AG09319 (cell line): ENCODE measurements at regions not wholly inside any gene's neighbourhood (a gene's known extent, or its start where the extent isn't known, plus 50 kb on each side); places are given as distances from the start of the nearest gene placed in this dataset.

Experiments
- DNase-seq: peaks from one replicate; pipeline ENCODE4 v3.0.0-alpha.2; 2010; ENCODE audit warnings: low read depth; ENCODE audit errors: extremely low read depth
- TF ChIP-seq, protein P1 (sequence below): IDR thresholded peaks from 2 replicates; pipeline ENCODE4 v1.5.1; 2011; ENCODE audit warnings: low read depth, mild to moderate bottlenecking, inconsistent platforms, low read length, moderate library complexity

DNA sequence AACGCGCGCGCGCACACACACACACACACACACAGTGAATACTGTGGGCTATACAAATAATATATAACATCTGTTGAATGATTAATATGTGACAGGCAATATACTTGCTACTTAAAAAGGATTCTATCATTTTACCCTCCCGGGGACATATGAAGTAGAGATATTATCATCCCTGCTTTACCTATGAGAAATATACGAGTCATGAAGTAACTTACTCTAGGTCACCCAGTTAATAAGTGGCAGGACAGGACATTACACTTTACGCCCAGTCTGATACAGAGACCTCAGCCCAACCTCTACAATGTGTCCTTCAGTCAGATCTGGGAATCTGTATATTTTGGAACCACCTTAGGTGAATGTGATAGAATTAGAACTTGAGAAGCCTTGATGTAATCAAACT is 55.4 kb downstream of the CCDC54 start:
- no peak for DNase-seq
- TF ChIP-seq, protein P1, sequence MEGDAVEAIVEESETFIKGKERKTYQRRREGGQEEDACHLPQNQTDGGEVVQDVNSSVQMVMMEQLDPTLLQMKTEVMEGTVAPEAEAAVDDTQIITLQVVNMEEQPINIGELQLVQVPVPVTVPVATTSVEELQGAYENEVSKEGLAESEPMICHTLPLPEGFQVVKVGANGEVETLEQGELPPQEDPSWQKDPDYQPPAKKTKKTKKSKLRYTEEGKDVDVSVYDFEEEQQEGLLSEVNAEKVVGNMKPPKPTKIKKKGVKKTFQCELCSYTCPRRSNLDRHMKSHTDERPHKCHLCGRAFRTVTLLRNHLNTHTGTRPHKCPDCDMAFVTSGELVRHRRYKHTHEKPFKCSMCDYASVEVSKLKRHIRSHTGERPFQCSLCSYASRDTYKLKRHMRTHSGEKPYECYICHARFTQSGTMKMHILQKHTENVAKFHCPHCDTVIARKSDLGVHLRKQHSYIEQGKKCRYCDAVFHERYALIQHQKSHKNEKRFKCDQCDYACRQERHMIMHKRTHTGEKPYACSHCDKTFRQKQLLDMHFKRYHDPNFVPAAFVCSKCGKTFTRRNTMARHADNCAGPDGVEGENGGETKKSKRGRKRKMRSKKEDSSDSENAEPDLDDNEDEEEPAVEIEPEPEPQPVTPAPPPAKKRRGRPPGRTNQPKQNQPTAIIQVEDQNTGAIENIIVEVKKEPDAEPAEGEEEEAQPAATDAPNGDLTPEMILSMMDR, result no peak

DNA sequence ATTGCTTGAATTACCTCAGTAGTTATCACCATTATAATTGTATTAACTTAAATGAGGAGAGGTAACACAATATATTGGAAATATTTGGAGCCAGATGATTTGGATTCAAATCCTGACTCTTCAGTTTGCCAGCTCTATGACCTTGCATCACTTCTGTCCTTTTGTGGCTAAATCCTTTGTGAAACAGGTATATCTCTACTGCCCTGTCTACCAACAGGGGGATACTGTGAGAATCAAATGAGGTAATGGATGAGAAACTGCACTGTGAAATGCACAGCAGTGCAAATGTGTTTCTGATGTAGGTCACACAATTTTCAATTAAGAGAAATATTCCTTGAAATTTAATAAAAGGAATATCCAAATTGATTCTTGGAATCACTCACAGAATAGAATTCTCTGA is 58.8 kb downstream of the CCDC54 start:
- TF ChIP-seq, protein P1, result no peak
- DNase-seq, result no peak

- TF ChIP-seq, protein P1, result no peak
- DNase-seq, result no peak
Measured at GRCh38 chr3:107438671-107439070, 61.4 kb downstream of the CCDC54 start.

DNA sequence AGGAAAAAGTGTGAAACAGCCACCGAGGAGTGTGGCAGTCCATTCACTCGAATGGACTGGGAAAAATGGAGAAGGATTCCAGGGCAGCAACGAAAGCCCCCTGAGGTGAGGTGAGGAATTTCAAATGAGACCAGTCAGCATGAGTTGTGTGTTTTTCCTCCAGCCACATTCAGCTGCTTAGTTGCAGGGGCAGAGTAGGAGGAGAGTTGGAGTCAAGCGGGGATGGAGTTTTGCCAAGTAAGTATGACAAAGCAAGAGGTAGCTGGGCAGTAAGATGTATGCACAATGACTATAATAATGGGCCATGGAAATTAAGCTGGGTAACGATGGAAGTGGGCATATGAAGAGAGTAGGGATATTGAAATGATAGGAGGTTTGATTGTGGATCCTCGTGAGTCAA is 64.4 kb downstream of the CCDC54 start:
- no peak for DNase-seq
- TF ChIP-seq, protein P1, result no peak

DNA sequence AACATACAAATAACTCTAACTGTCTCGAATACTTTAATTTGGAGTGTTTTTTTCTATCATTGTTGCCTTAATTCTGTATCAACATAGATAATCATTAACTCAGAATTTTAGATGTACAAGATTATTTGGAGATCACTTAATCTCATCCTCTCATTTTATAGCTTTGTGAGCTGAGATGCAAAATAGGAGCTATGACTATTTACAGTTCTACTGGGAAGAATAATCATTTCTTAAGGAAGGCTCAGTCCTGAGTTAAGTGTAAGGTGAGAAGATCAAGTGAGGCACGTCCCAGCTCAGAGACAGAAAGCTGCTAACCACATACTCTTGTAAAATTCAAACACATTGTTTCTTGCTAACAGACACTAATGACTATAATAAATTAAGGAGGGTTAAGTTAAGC is 66.2 kb downstream of the CCDC54 start:
- TF ChIP-seq, protein P1, result no peak
- DNase-seq, result no peak

DNA sequence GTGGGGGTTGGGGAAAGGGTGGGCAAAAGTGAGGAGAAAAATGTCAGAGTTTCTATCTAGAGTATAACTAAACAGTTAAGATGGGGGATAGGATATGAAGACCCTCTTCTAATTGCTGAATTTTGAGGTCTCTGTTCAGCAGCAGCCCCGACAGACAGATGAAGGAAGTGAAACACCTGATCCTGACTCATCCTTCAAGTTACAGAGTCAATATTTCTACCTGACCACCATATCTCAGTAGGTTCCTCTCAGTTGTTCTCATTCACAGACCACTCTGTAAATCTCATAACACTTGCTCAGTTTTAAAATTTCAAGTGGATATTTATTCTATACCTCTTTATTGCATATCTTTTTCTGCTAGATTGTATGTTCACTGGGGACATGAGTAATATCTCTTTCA is 69.5 kb downstream of the CCDC54 start:
- DNase-seq, result no peak
- TF ChIP-seq, protein P1, result no peak

DNA sequence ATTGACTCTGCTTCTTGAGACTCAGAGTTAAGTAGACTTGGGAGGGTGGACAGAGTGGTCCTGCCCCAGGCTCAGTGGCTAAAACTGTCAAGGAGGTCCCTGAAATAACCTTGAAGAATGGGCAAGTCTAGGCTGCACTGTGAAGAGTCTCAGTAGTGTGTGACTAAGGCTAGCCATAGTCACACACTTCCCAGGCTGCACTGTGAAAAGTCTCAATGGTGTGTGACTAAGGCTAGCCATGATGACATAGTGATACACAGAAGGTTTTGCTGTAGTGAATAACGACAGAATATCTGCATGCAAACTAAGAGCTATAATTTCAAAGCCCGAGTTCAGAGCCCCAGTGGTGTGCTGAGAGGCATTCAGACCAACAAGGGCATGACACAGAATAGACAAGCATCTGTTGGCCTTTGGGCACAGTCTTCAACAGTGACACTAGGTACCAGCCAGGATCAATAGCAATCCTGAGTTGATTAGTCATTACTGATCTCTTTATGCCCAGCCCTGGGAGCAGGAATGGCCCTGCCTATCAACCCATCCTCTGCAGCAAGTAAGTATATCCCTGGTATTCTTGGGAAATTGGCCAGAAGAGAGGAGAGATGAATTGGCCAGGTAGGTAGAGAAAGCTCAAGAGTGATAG is 72.4 kb upstream of the BBX start:
- DNase-seq, result no peak
- TF ChIP-seq, protein P1, result no peak
